ENCODE measurements at regions not wholly inside any gene's neighbourhood (a gene's known extent, or its start where the extent isn't known, plus 50 kb on each side); places are given as distances from the start of the nearest gene placed in this dataset.

DNA sequence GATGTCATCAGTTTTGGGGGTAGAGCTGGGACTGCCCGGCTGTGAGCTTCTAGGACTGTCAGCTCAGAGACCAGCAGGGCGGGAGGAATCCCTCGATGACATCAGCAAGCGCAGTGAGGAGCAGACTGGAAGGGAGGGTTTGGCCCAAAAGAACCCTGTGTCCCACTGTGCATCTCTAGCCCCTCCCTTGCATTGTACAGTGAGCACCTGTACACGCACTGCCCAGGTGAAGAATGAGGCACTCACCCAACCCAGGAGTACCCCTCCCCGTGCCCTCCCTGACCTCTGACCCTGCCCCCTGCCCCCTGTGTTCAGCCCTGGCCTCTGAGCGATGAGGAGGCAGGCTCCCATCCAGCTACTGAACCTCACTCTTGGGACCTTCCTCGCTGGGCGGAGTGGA lies 92.9 kb downstream of the HMX1 start:
- H3K9me3 ChIP-seq (replicated peaks in 1 of 2; ENCODE audit: control insufficient read depth in 2 of 2, insufficient read depth in 1 of 2, low read depth in 1 of 2, low read length in 2 of 2), result no peaks in the 10 kb centered on the region
- no CpG with 5 or more reads among the region's 9 CpGs for WGBS, 2 donors (ENCODE audit: extremely low coverage in 2 of 2, insufficient read length in 2 of 2, insufficient replicate concordance in 1 of 2)
- H3K18ac ChIP-seq (ENCODE audit: low read length), result peak overlapping the region; percentile 64
- peak overlapping the region; percentile 23 for H4K8ac ChIP-seq (ENCODE audit: low read depth, low read length)
- no peak overlapping the region for H3K9ac ChIP-seq (ENCODE audit: low read depth, low read length, poor library complexity)
- H3K23ac ChIP-seq (ENCODE audit: low read depth, low read length, poor library complexity), result no peak overlapping the region
- H3K4me1 ChIP-seq (ENCODE audit: control insufficient read depth in 2 of 2, insufficient read depth in 1 of 2, low read depth in 1 of 2, low read length in 2 of 2), result peaks cover 0 to 7% of the 10 kb centered on the region in 2 donors
- peak overlapping the region; percentile 83 for H2AK5ac ChIP-seq (ENCODE audit: low read depth, low read length)
- no peak overlapping the region for H3K27ac ChIP-seq (replicated peaks; ENCODE audit: low read length)
- peak overlapping the region; percentile 82 for H3K14ac ChIP-seq (ENCODE audit: low read length)
- H2BK5ac ChIP-seq (ENCODE audit: low read length), result peak overlapping the region; percentile 7
- no peaks in the 10 kb centered on the region for H3K36me3 ChIP-seq (replicated peaks in 1 of 2; ENCODE audit: control insufficient read depth in 2 of 2, insufficient read depth in 2 of 2, low read length in 2 of 2)
- peak overlapping the region; percentile 6 for H2BK12ac ChIP-seq (ENCODE audit: low read length)
- no peak for DNase-seq (ENCODE audit: low spot score)
- no peaks in the 10 kb centered on the region for H3K79me1 ChIP-seq (ENCODE audit: low read depth, low read length)
- no peak overlapping the region for H2AFZ ChIP-seq (ENCODE audit: low read length)
- no peaks in the 10 kb centered on the region for H3K27me3 ChIP-seq (ENCODE audit: control insufficient read depth in 3 of 3, insufficient read depth in 3 of 3, low read depth in 1 of 3, low read length in 3 of 3)
- no peak overlapping the region for H3K4ac ChIP-seq (ENCODE audit: low read length)
- no peak overlapping the region for H3K4me3 ChIP-seq (ENCODE audit: low read length in 2 of 2)
- no peak overlapping the region for H4K91ac ChIP-seq (ENCODE audit: low read depth, low read length, poor library complexity)
- H2BK15ac ChIP-seq (ENCODE audit: low read length), result no peak overlapping the region
- no peak overlapping the region for H2BK120ac ChIP-seq (ENCODE audit: low read depth, low read length)
- H3K4me2 ChIP-seq (ENCODE audit: insufficient read depth, low read length, poor library complexity, severe bottlenecking), result no peak overlapping the region

- no peak for DNase-seq (ENCODE audit: low spot score)
- no peak overlapping the region for H3K14ac ChIP-seq (ENCODE audit: low read length)
- no peak overlapping the region for H2BK12ac ChIP-seq (ENCODE audit: low read length)
- H3K23ac ChIP-seq (ENCODE audit: low read depth, low read length, poor library complexity), result peak overlapping the region; percentile 40
- H4K8ac ChIP-seq (ENCODE audit: low read depth, low read length), result no peak overlapping the region
- H2BK5ac ChIP-seq (ENCODE audit: low read length), result peak overlapping the region; percentile 7
- H2BK120ac ChIP-seq (ENCODE audit: low read depth, low read length), result no peak overlapping the region
- peaks cover 0 to 1% (median 0%) of the 10 kb centered on the region in 3 experiments for H3K27me3 ChIP-seq (ENCODE audit: control insufficient read depth in 3 of 3, insufficient read depth in 3 of 3, low read depth in 1 of 3, low read length in 3 of 3)
- H3K27ac ChIP-seq (replicated peaks; ENCODE audit: low read length), result no peak overlapping the region
- no peak overlapping the region for H3K9ac ChIP-seq (ENCODE audit: low read depth, low read length, poor library complexity)
- peak overlapping the region; percentile 83 for H2AK5ac ChIP-seq (ENCODE audit: low read depth, low read length)
- peaks cover 0 to 7% of the 10 kb centered on the region in 2 donors for H3K4me1 ChIP-seq (ENCODE audit: control insufficient read depth in 2 of 2, insufficient read depth in 1 of 2, low read depth in 1 of 2, low read length in 2 of 2)
- no peak overlapping the region for H2AFZ ChIP-seq (ENCODE audit: low read length)
- no CpG with 5 or more reads among the region's 10 CpGs for WGBS, 2 donors (ENCODE audit: extremely low coverage in 2 of 2, insufficient read length in 2 of 2, insufficient replicate concordance in 1 of 2)
- no peak overlapping the region for H2BK15ac ChIP-seq (ENCODE audit: low read length)
- no peak overlapping the region for H4K91ac ChIP-seq (ENCODE audit: low read depth, low read length, poor library complexity)
- no peaks in the 10 kb centered on the region for H3K9me3 ChIP-seq (replicated peaks in 1 of 2; ENCODE audit: control insufficient read depth in 2 of 2, insufficient read depth in 1 of 2, low read depth in 1 of 2, low read length in 2 of 2)
- no peaks in the 10 kb centered on the region for H3K79me1 ChIP-seq (ENCODE audit: low read depth, low read length)
- no peak overlapping the region for H3K4ac ChIP-seq (ENCODE audit: low read length)
- H3K4me3 ChIP-seq (ENCODE audit: low read length in 2 of 2), result no peak overlapping the region
- no peaks in the 10 kb centered on the region for H3K36me3 ChIP-seq (replicated peaks in 1 of 2; ENCODE audit: control insufficient read depth in 2 of 2, insufficient read depth in 2 of 2, low read length in 2 of 2)
- peak overlapping the region; percentile 0 for H3K18ac ChIP-seq (ENCODE audit: low read length)
- no peak overlapping the region for H3K4me2 ChIP-seq (ENCODE audit: insufficient read depth, low read length, poor library complexity, severe bottlenecking)
Measured at GRCh38 chr4:8778291-8778690, 93.3 kb downstream of the HMX1 start.

GRCh38 chr4:8777320-8778196 lies 94.1 kb downstream of the HMX1 start:
- peak overlapping the region; percentile 89 for H3K14ac ChIP-seq (ENCODE audit: low read length)
- no CpG with 5 or more reads among the region's 12 CpGs for WGBS, 2 donors (ENCODE audit: extremely low coverage in 2 of 2, insufficient read length in 2 of 2, insufficient replicate concordance in 1 of 2)

DNA sequence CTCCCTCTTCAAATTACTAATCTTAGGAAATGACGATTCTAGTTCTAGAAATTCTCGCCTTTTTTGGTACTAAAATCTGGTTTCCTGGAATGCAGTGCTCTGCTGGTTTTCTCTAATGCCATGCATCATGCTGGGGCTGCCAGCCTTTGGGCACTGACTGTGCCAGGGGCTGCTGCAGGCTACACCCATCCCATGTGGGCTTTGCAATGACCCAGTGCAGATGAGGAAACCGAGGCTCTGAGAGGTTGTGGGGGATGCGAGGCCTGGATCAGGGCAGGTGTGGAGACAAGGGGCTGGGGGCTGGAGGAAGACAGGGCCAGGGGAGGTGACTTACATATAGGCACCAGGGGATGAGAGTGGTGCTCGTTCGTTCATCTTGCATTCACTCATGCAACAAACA lies 95.3 kb downstream of the HMX1 start:
- Histone ChIP-seq H3K9ac (ENCODE audit: low read depth, low read length, poor library complexity) (no peak overlapping the region), H3K4me1 (ENCODE audit: control insufficient read depth in 2 of 2, insufficient read depth in 1 of 2, low read depth in 1 of 2, low read length in 2 of 2) (peaks cover 0 to 7% of the 10 kb centered on the region in 2 donors), H2AFZ (ENCODE audit: low read length) (no peak overlapping the region), H3K36me3 (replicated peaks in 1 of 2; ENCODE audit: control insufficient read depth in 2 of 2, insufficient read depth in 2 of 2, low read length in 2 of 2) (no peaks in the 10 kb centered on the region), H3K79me1 (ENCODE audit: low read depth, low read length) (no peaks in the 10 kb centered on the region), H3K4me2 (ENCODE audit: insufficient read depth, low read length, poor library complexity, severe bottlenecking) (no peak overlapping the region), H4K8ac (ENCODE audit: low read depth, low read length) (no peak overlapping the region), H2BK5ac (ENCODE audit: low read length) (no peak overlapping the region), H2BK120ac (ENCODE audit: low read depth, low read length) (no peak overlapping the region), H3K14ac (ENCODE audit: low read length) (no peak overlapping the region), H2BK15ac (ENCODE audit: low read length) (no peak overlapping the region), H3K27ac (replicated peaks; ENCODE audit: low read length) (no peak overlapping the region), H3K18ac (ENCODE audit: low read length) (no peak overlapping the region), H2AK5ac (ENCODE audit: low read depth, low read length) (peak overlapping the region; percentile 11), H3K4ac (ENCODE audit: low read length) (no peak overlapping the region), H2BK12ac (ENCODE audit: low read length) (no peak overlapping the region), H3K23ac (ENCODE audit: low read depth, low read length, poor library complexity) (no peak overlapping the region), H3K4me3 (ENCODE audit: low read length in 2 of 2) (no peak overlapping the region), H4K91ac (ENCODE audit: low read depth, low read length, poor library complexity) (no peak overlapping the region), H3K27me3 (ENCODE audit: control insufficient read depth in 3 of 3, insufficient read depth in 3 of 3, low read depth in 1 of 3, low read length in 3 of 3) (peaks cover 0 to 3% (median 0%) of the 10 kb centered on the region in 3 experiments), H3K9me3 (replicated peaks in 1 of 2; ENCODE audit: control insufficient read depth in 2 of 2, insufficient read depth in 1 of 2, low read depth in 1 of 2, low read length in 2 of 2) (no peaks in the 10 kb centered on the region)
- no CpG with 5 or more reads among the region's 6 CpGs for WGBS, 2 donors (ENCODE audit: extremely low coverage in 2 of 2, insufficient read length in 2 of 2, insufficient replicate concordance in 1 of 2)
- no peak for DNase-seq (ENCODE audit: low spot score)

More at GRCh38 chr4:8777320-8778196, 94.1 kb downstream of the HMX1 start:
- Histone ChIP-seq H4K8ac (ENCODE audit: low read depth, low read length) (peak overlapping the region; percentile 1), H2BK15ac (ENCODE audit: low read length) (peak overlapping the region; percentile 38), H3K23ac (ENCODE audit: low read depth, low read length, poor library complexity) (no peak overlapping the region), H3K9ac (ENCODE audit: low read depth, low read length, poor library complexity) (peak overlapping the region; percentile 32), H2AFZ (ENCODE audit: low read length) (no peak overlapping the region), H3K18ac (ENCODE audit: low read length) (peak overlapping the region; percentile 87), H3K36me3 (replicated peaks in 1 of 2; ENCODE audit: control insufficient read depth in 2 of 2, insufficient read depth in 2 of 2, low read length in 2 of 2) (no peaks in the 10 kb centered on the region), H4K91ac (ENCODE audit: low read depth, low read length, poor library complexity) (no peak overlapping the region), H3K27ac (replicated peaks; ENCODE audit: low read length) (no peak overlapping the region), H3K79me1 (ENCODE audit: low read depth, low read length) (no peaks in the 10 kb centered on the region), H3K4me3 (ENCODE audit: low read length in 2 of 2) (no peak overlapping the region), H3K27me3 (ENCODE audit: control insufficient read depth in 3 of 3, insufficient read depth in 3 of 3, low read depth in 1 of 3, low read length in 3 of 3) (peaks cover 0 to 3% (median 0%) of the 10 kb centered on the region in 3 experiments), H3K4me1 (ENCODE audit: control insufficient read depth in 2 of 2, insufficient read depth in 1 of 2, low read depth in 1 of 2, low read length in 2 of 2) (peaks cover 0 to 7% of the 10 kb centered on the region in 2 donors), H3K9me3 (replicated peaks in 1 of 2; ENCODE audit: control insufficient read depth in 2 of 2, insufficient read depth in 1 of 2, low read depth in 1 of 2, low read length in 2 of 2) (no peaks in the 10 kb centered on the region), H3K4me2 (ENCODE audit: insufficient read depth, low read length, poor library complexity, severe bottlenecking) (no peak overlapping the region), H2BK5ac (ENCODE audit: low read length) (peak overlapping the region; percentile 90), H2BK12ac (ENCODE audit: low read length) (no peak overlapping the region), H3K4ac (ENCODE audit: low read length) (no peak overlapping the region), H2BK120ac (ENCODE audit: low read depth, low read length) (no peak overlapping the region), H2AK5ac (ENCODE audit: low read depth, low read length) (peak overlapping the region; percentile 63)
- no peak for DNase-seq (ENCODE audit: low spot score)

Data from neuronal stem cell (in vitro differentiated cells).